Osteoblast (primary cell): ENCODE measurements at regions not wholly inside any gene's neighbourhood (a gene's known extent, or its start where the extent isn't known, plus 50 kb on each side); places are given as distances from the start of the nearest gene placed in this dataset.

Source experiments
- DNase-seq: peaks from one replicate; pipeline ENCODE4 v3.0.0; 2011; ENCODE audit warnings: low spot score, mixed read lengths; ENCODE audit not compliant: insufficient read length; ENCODE audit errors: missing footprints
- H2AFZ ChIP-seq: 2 replicates; pipeline ENCODE4 v1.6.0; 2011; ENCODE audit warnings: mild to moderate bottlenecking, low read length
- H3K27ac ChIP-seq: 2 replicates; pipeline ENCODE4 v1.5.1; 2011; ENCODE audit warnings: mild to moderate bottlenecking, low read depth, low read length, moderate library complexity
- H3K27me3 ChIP-seq: 2 replicates; pipeline ENCODE4 v1.6.0; 2012; ENCODE audit warnings: mild to moderate bottlenecking, control low read depth, inconsistent platforms, low read length, moderate library complexity; ENCODE audit not compliant: insufficient read depth
- H3K36me3 ChIP-seq: 2 replicates; pipeline ENCODE4 v1.5.1; 2011; ENCODE audit warnings: mild to moderate bottlenecking, low read length, control low read depth, moderate library complexity; ENCODE audit not compliant: insufficient read depth
- H3K4me1 ChIP-seq: 2 replicates; pipeline ENCODE4 v1.5.1; 2011; ENCODE audit warnings: mild to moderate bottlenecking, low read length, control low read depth, moderate library complexity; ENCODE audit not compliant: insufficient read depth
- H3K4me2 ChIP-seq: 2 replicates; pipeline ENCODE4 v1.6.0; 2011; ENCODE audit warnings: mild to moderate bottlenecking, low read length; ENCODE audit not compliant: insufficient read depth
- H3K4me3 ChIP-seq: fragments of 200-600 bp; sonication (generic); 3 replicates; pipeline ENCODE4 v1.5.1; 2012; ENCODE audit warnings: mild to moderate bottlenecking, low read length, inconsistent platforms; ENCODE audit not compliant: insufficient read depth
- H3K79me2 ChIP-seq: 2 replicates; pipeline ENCODE4 v1.6.0; 2012; ENCODE audit warnings: mild to moderate bottlenecking, low read length, control low read depth, inconsistent platforms; ENCODE audit not compliant: insufficient read depth
- H3K9me3 ChIP-seq: 2 replicates; pipeline ENCODE4 v1.5.1; 2011; ENCODE audit warnings: low read depth, low read length, control low read depth
- H4K20me1 ChIP-seq: 2 replicates; pipeline ENCODE4 v1.6.0; 2012; ENCODE audit warnings: mild to moderate bottlenecking, low read length, control low read depth; ENCODE audit not compliant: insufficient read depth
- CTCF ChIP-seq: IDR thresholded peaks from 2 replicates; pipeline ENCODE4 v1.5.1; 2011; ENCODE audit warnings: mild to moderate bottlenecking, low read depth, low read length, moderate library complexity; ENCODE audit errors: extremely low read depth

GRCh38 chr22:48688366-48688765 lies 1139.3 kb downstream of the BRD1 start:
- TF ChIP-seq CTCF, result no peak
- Histone ChIP-seq H3K4me1 (no peaks in the 10 kb centered on the region), H3K27me3 (no peaks in the 10 kb centered on the region), H3K4me3 (no peak overlapping the region), H3K4me2 (no peak overlapping the region), H2AFZ (no peak overlapping the region), H3K27ac (no peak overlapping the region), H3K79me2 (no peaks in the 10 kb centered on the region), H4K20me1 (no peaks in the 10 kb centered on the region), H3K36me3 (no peaks in the 10 kb centered on the region), H3K9me3 (no peaks in the 10 kb centered on the region)
- DNase-seq, result no peak

GRCh38 chr22:48687606-48688005 lies 1140.1 kb downstream of the BRD1 start:
- H3K36me3 ChIP-seq, result no peaks in the 10 kb centered on the region
- DNase-seq, result no peak
- H3K4me3 ChIP-seq, result no peak overlapping the region
- no peak for TF ChIP-seq CTCF
- H3K27ac ChIP-seq, result no peak overlapping the region
- no peaks in the 10 kb centered on the region for H3K9me3 ChIP-seq
- H4K20me1 ChIP-seq, result no peaks in the 10 kb centered on the region
- H3K27me3 ChIP-seq, result no peaks in the 10 kb centered on the region
- no peak overlapping the region for H3K4me2 ChIP-seq
- no peaks in the 10 kb centered on the region for H3K4me1 ChIP-seq
- H2AFZ ChIP-seq, result no peak overlapping the region
- no peaks in the 10 kb centered on the region for H3K79me2 ChIP-seq

- TF ChIP-seq CTCF, result no peak
Measured at GRCh38 chr22:48686694-48687302, 1140.9 kb downstream of the BRD1 start.

GRCh38 chr22:48685767-48686166 lies 1141.9 kb downstream of the BRD1 start:
- Histone ChIP-seq H3K79me2 (no peaks in the 10 kb centered on the region), H3K4me1 (no peaks in the 10 kb centered on the region), H4K20me1 (no peaks in the 10 kb centered on the region), H3K4me2 (no peak overlapping the region), H2AFZ (no peak overlapping the region), H3K9me3 (no peaks in the 10 kb centered on the region), H3K36me3 (no peaks in the 10 kb centered on the region), H3K4me3 (no peak overlapping the region), H3K27me3 (no peaks in the 10 kb centered on the region), H3K27ac (no peak overlapping the region)
- TF ChIP-seq CTCF, result no peak
- no peak for DNase-seq

More at GRCh38 chr22:48686694-48687302, 1140.9 kb downstream of the BRD1 start:
- Histone ChIP-seq H2AFZ (no peak overlapping the region), H3K4me1 (no peaks in the 10 kb centered on the region), H3K27me3 (no peaks in the 10 kb centered on the region), H3K79me2 (no peaks in the 10 kb centered on the region), H3K36me3 (no peaks in the 10 kb centered on the region), H3K4me2 (no peak overlapping the region), H3K4me3 (no peak overlapping the region), H3K9me3 (no peaks in the 10 kb centered on the region), H3K27ac (no peak overlapping the region), H4K20me1 (no peaks in the 10 kb centered on the region)
- no peak for DNase-seq
